NCI-H1694 (cell line): ENCODE measurements at regions not wholly inside any gene's neighbourhood (a gene's known extent, or its start where the extent isn't known, plus 50 kb on each side); places are given as distances from the start of the nearest gene placed in this dataset.

Experiments
- DNase-seq: peaks from one replicate; lab custom pipeline; 2025; lab: John Stamatoyannopoulos, UW

- DNase-seq: no peak
Observed at GRCh38 chr5:24712947-24713346, 68.2 kb upstream of the CDH10 start.

DNA sequence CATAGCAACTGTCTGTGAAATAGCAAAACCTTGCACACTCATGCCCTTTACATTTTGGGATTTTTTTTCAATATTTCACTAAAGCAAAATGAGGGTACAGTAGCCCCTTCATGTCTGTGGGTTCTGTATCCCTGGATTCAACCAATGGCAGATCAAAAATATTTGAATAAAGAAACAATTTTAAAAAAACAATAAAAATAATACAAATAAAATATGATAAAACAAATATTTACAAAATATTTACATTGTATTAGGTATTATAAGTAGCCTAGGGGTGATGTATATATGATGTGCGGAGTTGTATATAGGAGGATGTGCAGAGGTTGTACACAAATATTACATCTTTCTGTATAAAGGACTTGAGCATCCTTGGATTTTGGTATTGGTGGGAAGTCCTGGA is 67.3 kb upstream of the CDH10 start:
- no peak for DNase-seq

GRCh38 chr5:24703934-24704333 is 59.2 kb upstream of the CDH10 start:
- DNase-seq: no peak
